IMR-90 (cell line): ENCODE measurements at regions not wholly inside any gene's neighbourhood (a gene's known extent, or its start where the extent isn't known, plus 50 kb on each side); places are given as distances from the start of the nearest gene placed in this dataset.

Experiments
- ATAC-seq: fragments of 200-7000 bp; cut with Tn5 transposase; 2 replicates; pipeline ENCODE4 v1.9.1; 2020; ENCODE audit warnings: low read depth, mild to moderate bottlenecking, moderate library complexity
- BruUV-seq: library from RNA; stranded (reverse); fragments of 400-500 nt; replicated peaks from 2 replicates; lab custom pipeline; 2021; lab: Mats Ljungman, UMichigan
- CTCF ChIA-PET: fragments of 300-600 bp; formaldehyde crosslinking; extraction: SDS; loops from one replicate; lab custom pipeline; 2021; ENCODE audit warnings: antibody characterized with exemption; lab: Yijun Ruan, JAX
- POLR2A ChIA-PET: fragments of 300-600 bp; sonication (Branson Sonifier 250); formaldehyde crosslinking; loops from one replicate; lab custom pipeline; 2022; ENCODE audit warnings: antibody characterized with exemption; ENCODE audit not compliant: unreplicated experiment; lab: Charles Lee
- DNase-seq: peaks from one replicate; pipeline ENCODE4 v3.0.0; 2013
- H2AFZ ChIP-seq: replicated peaks from 2 replicates; pipeline ENCODE3; 2013; ENCODE audit warnings: low read length, mild to moderate bottlenecking; ENCODE audit not compliant: poor library complexity
- H2AK5ac ChIP-seq: 2 replicates; pipeline ENCODE4 v1.6.1; 2013; ENCODE audit warnings: low read depth, low read length, inconsistent platforms
- H2AK9ac ChIP-seq: replicated peaks from 2 replicates; pipeline ENCODE3; 2013; ENCODE audit warnings: mild to moderate bottlenecking, low read depth, low read length, moderate library complexity; ENCODE audit not compliant: poor library complexity
- H2BK120ac ChIP-seq: 2 replicates; pipeline ENCODE4 v1.6.1; 2013; ENCODE audit warnings: low read depth, low read length, inconsistent platforms
- H2BK15ac ChIP-seq: 3 replicates; pipeline ENCODE4 v1.6.1; 2013; ENCODE audit warnings: low read depth, low read length, inconsistent platforms
- H2BK20ac ChIP-seq: 2 replicates; pipeline ENCODE4 v1.6.1; 2013; ENCODE audit warnings: low read depth, mild to moderate bottlenecking, inconsistent platforms, low read length, moderate library complexity
- H2BK5ac ChIP-seq: 2 replicates; pipeline ENCODE4 v1.6.1; 2013; ENCODE audit warnings: mild to moderate bottlenecking, low read depth, low read length, inconsistent platforms; ENCODE audit not compliant: poor library complexity, severe bottlenecking
- H3K14ac ChIP-seq: replicated peaks from 2 replicates; pipeline ENCODE4 v1.6.1; 2013; ENCODE audit warnings: low read depth, low read length, inconsistent platforms
- H3K18ac ChIP-seq: 2 replicates; pipeline ENCODE4 v1.6.1; 2013; ENCODE audit warnings: low read depth, low read length, control low read depth
- H3K23ac ChIP-seq: 2 replicates; pipeline ENCODE4 v1.6.1; 2013; ENCODE audit warnings: low read depth, low read length, inconsistent platforms
- H3K27ac ChIP-seq: 2 replicates; pipeline ENCODE4 v1.5.1; 2013; ENCODE audit warnings: mild to moderate bottlenecking, control low read depth, low read length; ENCODE audit not compliant: insufficient read depth
- H3K27me3 ChIP-seq: 2 replicates; pipeline ENCODE4 v1.6.1; 2013; ENCODE audit warnings: low read length; ENCODE audit not compliant: control insufficient read depth, insufficient read depth
- H3K36me3 ChIP-seq: 2 replicates; pipeline ENCODE4 v1.6.1; 2013; ENCODE audit warnings: low read length, mixed read lengths; ENCODE audit not compliant: control insufficient read depth, insufficient read depth
- H3K4ac ChIP-seq: 2 replicates; pipeline ENCODE4 v1.6.1; 2013; ENCODE audit warnings: low read depth, low read length, inconsistent platforms
- H3K4me1 ChIP-seq: 2 replicates; pipeline ENCODE4 v1.6.1; 2013; ENCODE audit warnings: low read length, mixed read lengths; ENCODE audit not compliant: control insufficient read depth, insufficient read depth
- H3K4me2 ChIP-seq: 2 replicates; pipeline ENCODE4 v1.6.1; 2013; ENCODE audit warnings: low read depth, mild to moderate bottlenecking, control low read depth, low read length, moderate library complexity
- H3K4me3 ChIP-seq: 2 replicates; pipeline ENCODE4 v1.5.1; 2013; ENCODE audit warnings: low read depth, mild to moderate bottlenecking, control low read depth, low read length, moderate library complexity; ENCODE audit not compliant: insufficient read depth
- H3K56ac ChIP-seq: 2 replicates; pipeline ENCODE4 v1.6.1; 2013; ENCODE audit warnings: low read length, inconsistent platforms; ENCODE audit not compliant: insufficient read depth; ENCODE audit errors: extremely low read depth
- H3K79me1 ChIP-seq, 2 experiments: 2 replicates each; pipeline ENCODE4 v1.6.1; 2013; ENCODE audit warnings: low read length in 2 of 2, inconsistent platforms in 1 of 2, low read depth in 1 of 2
- H3K9ac ChIP-seq: 2 replicates; pipeline ENCODE4 v1.6.1; 2013; ENCODE audit warnings: low read depth, low read length, control low read depth
- H3K9me1 ChIP-seq: 2 replicates; pipeline ENCODE4 v1.6.1; 2013; ENCODE audit warnings: low read length, inconsistent platforms; ENCODE audit not compliant: insufficient read depth
- H3K9me3 ChIP-seq: 2 replicates; pipeline ENCODE4 v1.6.1; 2013; ENCODE audit warnings: low read length; ENCODE audit not compliant: control insufficient read depth, insufficient read depth
- H4K20me1 ChIP-seq: 2 replicates; pipeline ENCODE4 v1.6.1; 2013; ENCODE audit warnings: low read length, inconsistent platforms; ENCODE audit not compliant: insufficient read depth
- H4K5ac ChIP-seq: 2 replicates; pipeline ENCODE4 v1.6.1; 2013; ENCODE audit warnings: mild to moderate bottlenecking, low read depth, low read length, control low read depth
- H4K8ac ChIP-seq, 2 experiments: 2 replicates each; pipeline ENCODE4 v1.6.1; 2013; ENCODE audit warnings: low read depth in 2 of 2, low read length in 2 of 2, control low read depth in 1 of 2, inconsistent platforms in 1 of 2
- H4K91ac ChIP-seq: 2 replicates; pipeline ENCODE4 v1.6.1; 2013; ENCODE audit warnings: low read depth, low read length, inconsistent platforms; ENCODE audit not compliant: insufficient read depth
- CEBPB ChIP-seq: IDR thresholded peaks from 2 replicates; pipeline ENCODE4 v1.6.1; 2012; ENCODE audit warnings: low read depth, low read length, improper control_type of control experiment
- CHD1 ChIP-seq: IDR thresholded peaks from 2 replicates; pipeline ENCODE4 v1.6.1; 2012; ENCODE audit warnings: low read depth, low read length, improper control_type of control experiment
- CTCF ChIP-seq: conservative IDR thresholded peaks from 2 replicates; pipeline ENCODE4 v1.5.1; 2012; ENCODE audit warnings: mild to moderate bottlenecking, low read depth, low read length, improper control_type of control experiment
- ELK1 ChIP-seq: fragments of 150-350 bp; IDR thresholded peaks from 2 replicates; pipeline ENCODE4 v1.6.1; 2016; ENCODE audit warnings: low read depth, mild to moderate bottlenecking, low read length, moderate library complexity, borderline replicate concordance
- FOS ChIP-seq: fragments of 150-350 bp; IDR thresholded peaks from 2 replicates; pipeline ENCODE4 v1.6.1; 2016; ENCODE audit warnings: low read depth, low read length
- MAFK ChIP-seq: IDR thresholded peaks from 2 replicates; pipeline ENCODE4 v1.6.1; 2012; ENCODE audit warnings: low read depth, low read length, improper control_type of control experiment
- MAZ ChIP-seq: IDR thresholded peaks from 2 replicates; pipeline ENCODE4 v1.6.1; 2012; ENCODE audit warnings: low read depth, mild to moderate bottlenecking, low read length, improper control_type of control experiment, moderate library complexity, borderline replicate concordance
- MXI1 ChIP-seq: IDR thresholded peaks from 2 replicates; pipeline ENCODE4 v1.6.1; 2012; ENCODE audit warnings: low read depth, mild to moderate bottlenecking, low read length, moderate library complexity, borderline replicate concordance
- NFE2L2 ChIP-seq: fragments of 150-350 bp; IDR thresholded peaks from 2 replicates; pipeline ENCODE4 v1.6.1; 2016; ENCODE audit warnings: low read depth, mild to moderate bottlenecking, low read length
- RAD21 ChIP-seq: IDR thresholded peaks from 2 replicates; pipeline ENCODE4 v1.6.1; 2012; ENCODE audit warnings: low read length, improper control_type of control experiment
- RCOR1 ChIP-seq: IDR thresholded peaks from 2 replicates; pipeline ENCODE4 v1.6.1; 2012; ENCODE audit warnings: mild to moderate bottlenecking, low read length, improper control_type of control experiment; ENCODE audit not compliant: insufficient replicate concordance
- RFX5 ChIP-seq: IDR thresholded peaks from 2 replicates; pipeline ENCODE4 v1.8.0; 2012; ENCODE audit warnings: low read depth, mild to moderate bottlenecking, low read length, moderate library complexity
- SMC3 ChIP-seq: fragments of 150-350 bp; IDR thresholded peaks from 2 replicates; pipeline ENCODE4 v1.6.1; 2016; ENCODE audit warnings: low read depth, mild to moderate bottlenecking, antibody characterized with exemption, low read length, moderate library complexity
- USF2 ChIP-seq: fragments of 150-350 bp; IDR thresholded peaks from 2 replicates; pipeline ENCODE4 v1.6.1; 2017; ENCODE audit warnings: mild to moderate bottlenecking, antibody characterized with exemption, low read length, low read depth
- WGBS, 2 experiments: methylation state at CpG; one replicate each; pipeline versions ENCODE4 v1.1.5 to v1.1.7; 2013; ENCODE audit warnings: missing lambda C conversion rate in 2 of 2; ENCODE audit not compliant: insufficient read length in 1 of 2; ENCODE audit errors: extremely low coverage in 2 of 2; 5-methylcytosine and 5-hydroxymethylcytosine counted together
- dilution Hi-C: fragments of 300-500 bp; cut with HindIII; formaldehyde crosslinking; loops from one replicate; pipeline ENCODE4 v1.14.3; 2018; ENCODE audit warnings: low sequenced_read_pairs; ENCODE audit not compliant: unreplicated experiment
- in situ Hi-C: fragments of 300-500 bp; cut with MboI; formaldehyde crosslinking; loops from 3 replicates; pipeline ENCODE4 v1.14.3; 2019; ENCODE audit warnings: low sequenced_read_pairs, inconsistent platforms, mixed read lengths
- intact Hi-C: fragments of 100-400 bp; cut with micrococcal nuclease; formaldehyde crosslinking; loops from 2 replicates; pipeline ENCODE4 v1.10.0; 2022

GRCh38 chr9:103977163-103977562 is 116.9 kb upstream of the SMC2 start:
- no peak overlapping the region for H2BK15ac ChIP-seq
- H2BK20ac ChIP-seq: no peak overlapping the region
- H3K4me1 ChIP-seq: no peaks in the 10 kb centered on the region
- in situ Hi-C loops (no loop called here), dilution Hi-C loops (no loop called here), intact Hi-C loops (no loop called here)
- no peak overlapping the region for H3K27ac ChIP-seq
- WGBS, 2 experiments: no CpG with 5 or more reads among the region's 3 CpGs
- peaks cover 4% of the 10 kb centered on the region; the same call in 1 of the 2 replicates for H3K9me3 ChIP-seq
- H3K27me3 ChIP-seq: no peaks in the 10 kb centered on the region
- H3K4me3 ChIP-seq: no peak overlapping the region
- H2AK5ac ChIP-seq: no peak overlapping the region
- no peak overlapping the region for H4K5ac ChIP-seq
- H3K9ac ChIP-seq: no peak overlapping the region
- no peak overlapping the region for H2AFZ ChIP-seq
- no peak overlapping the region for H3K14ac ChIP-seq
- H2BK5ac ChIP-seq: no peak overlapping the region
- H3K56ac ChIP-seq: no peak overlapping the region
- ChIA-PET CTCF (no interaction called here), POLR2A (no interaction called here)
- no peak overlapping the region for H4K8ac ChIP-seq
- H4K91ac ChIP-seq: no peak overlapping the region
- no peak overlapping the region for H3K23ac ChIP-seq
- H4K20me1 ChIP-seq: no peaks in the 10 kb centered on the region
- no peak overlapping the region for H3K4ac ChIP-seq
- H3K36me3 ChIP-seq: no peaks in the 10 kb centered on the region
- TF ChIP-seq NFE2L2 (no peak), RFX5 (no peak), SMC3 (no peak), ELK1 (no peak), USF2 (no peak), MXI1 (no peak), RCOR1 (no peak), RAD21 (no peak), CHD1 (no peak), CEBPB (no peak), MAZ (no peak), FOS (no peak), CTCF (no peak), MAFK (no peak)
- H2BK120ac ChIP-seq: no peak overlapping the region
- DNase-seq (no peak), ATAC-seq (no peak)
- BruUV-seq: no TSS peak
- H3K18ac ChIP-seq: no peak overlapping the region
- H3K9me1 ChIP-seq: no peaks in the 10 kb centered on the region
- H2AK9ac ChIP-seq: no peak overlapping the region
- no peaks in the 10 kb centered on the region for H3K79me1 ChIP-seq
- H3K4me2 ChIP-seq: no peak overlapping the region
